Prostate gland (tissue), 2 donors: ENCODE measurements at regions not wholly inside any gene's neighbourhood (a gene's known extent, or its start where the extent isn't known, plus 50 kb on each side); places are given as distances from the start of the nearest gene placed in this dataset.

Source experiments
- DNase-seq: peaks from one replicate; pipeline ENCODE4 v3.0.0-alpha.2; 2019; ENCODE audit warnings: low spot score
- H3K27ac ChIP-seq, 2 donors: fragments of 200-600 bp; sonication (generic); 2 replicates each; pipeline ENCODE4 v1.5.1; 2017 to 2019
- H3K27me3 ChIP-seq: fragments of 200-600 bp; sonication (generic); replicated peaks from 2 replicates; pipeline ENCODE4 v1.5.1; 2019; ENCODE audit not compliant: insufficient read depth
- H3K36me3 ChIP-seq, 2 donors: fragments of 200-600 bp; sonication (generic); 1 replicate in 1 of 2; 2 replicates in 1 of 2; pipeline versions ENCODE4 v1.5.1 to v1.8.1; 2017 to 2019
- H3K4me1 ChIP-seq: fragments of 200-600 bp; sonication (generic); replicated peaks from 2 replicates; pipeline ENCODE4 v1.5.1; 2019
- H3K4me3 ChIP-seq, 2 donors: fragments of 200-600 bp; sonication (generic); 2 replicates each; pipeline ENCODE4 v1.5.1; 2017 to 2019
- H3K9me3 ChIP-seq: fragments of 200-600 bp; sonication (generic); 2 replicates; pipeline ENCODE4 v1.5.1; 2017
- CTCF ChIP-seq, 4 experiments: fragments of 200-600 bp in 2 of 4; fragments of 450-650 bp in 2 of 4; sonication (generic) in 2 of 4; IDR thresholded peaks; 1 replicate in 3 of 4; 2 replicates in 1 of 4; pipeline ENCODE4 v1.5.1; 2016 to 2019; ENCODE audit warnings: antibody characterized with exemption in 4 of 4, mild to moderate bottlenecking in 2 of 4, moderate library complexity in 2 of 4
- POLR2A ChIP-seq: fragments of 450-650 bp; IDR thresholded peaks from one replicate; pipeline ENCODE4 v1.6.1; 2016; ENCODE audit warnings: antibody characterized with exemption, mild to moderate bottlenecking
- POLR2AphosphoS5 ChIP-seq: sonication (generic); formaldehyde crosslinking; IDR thresholded peaks from one replicate; pipeline ENCODE4 v1.6.1; 2017; ENCODE audit warnings: antibody characterized with exemption
- WGBS: methylation state at CpG from one replicate; pipeline ENCODE4 v1.1.5; 2018; 5-methylcytosine and 5-hydroxymethylcytosine counted together
- intact Hi-C: fragments of 100-400 bp; cut with DNase I; formaldehyde crosslinking; loops from one replicate; pipeline ENCODE4 v1.14.2; 2022

- no peak for DNase-seq
- no peak overlapping the region for H3K4me3 ChIP-seq
- no peaks in the 10 kb centered on the region for H3K4me1 ChIP-seq
- H3K27me3 ChIP-seq, result no peaks in the 10 kb centered on the region
- intact Hi-C loops, result no loop called here
- H3K27ac ChIP-seq, result no peak overlapping the region
- H3K36me3 ChIP-seq, result no peaks in the 10 kb centered on the region
- H3K9me3 ChIP-seq, result no peaks in the 10 kb centered on the region
- WGBS, result 66% methylated on average over 4 of the region's 4 CpGs
- TF ChIP-seq POLR2A (no peak), POLR2AphosphoS5 (no peak), CTCF (IDR thresholded peaks at IDR 0.05) (no peak)
Observed at GRCh38 chr4:160505724-160506123, 1402.8 kb downstream of the RAPGEF2 start.

GRCh38 chr4:160510928-160511327 is 1408.0 kb downstream of the RAPGEF2 start:
- intact Hi-C loops, result no loop called here
- TF ChIP-seq CTCF (IDR thresholded peaks at IDR 0.05) (no peak), POLR2A (no peak), POLR2AphosphoS5 (no peak)
- H3K27ac ChIP-seq, result no peak overlapping the region
- H3K4me3 ChIP-seq, result no peak overlapping the region
- H3K9me3 ChIP-seq, result no peaks in the 10 kb centered on the region
- H3K4me1 ChIP-seq, result no peaks in the 10 kb centered on the region
- no peaks in the 10 kb centered on the region for H3K27me3 ChIP-seq
- no peaks in the 10 kb centered on the region for H3K36me3 ChIP-seq
- DNase-seq, result no peak

GRCh38 chr4:160514126-160514525 is 1411.2 kb downstream of the RAPGEF2 start:
- Histone ChIP-seq H3K4me1 (no peaks in the 10 kb centered on the region), H3K36me3 (no peaks in the 10 kb centered on the region), H3K27me3 (no peaks in the 10 kb centered on the region), H3K4me3 (no peak overlapping the region), H3K9me3 (no peaks in the 10 kb centered on the region), H3K27ac (no peak overlapping the region)
- intact Hi-C loops, result no loop called here
- no peak for DNase-seq
- TF ChIP-seq POLR2A (no peak), POLR2AphosphoS5 (no peak), CTCF (IDR thresholded peaks at IDR 0.05) (no peak)
- 40% methylated on average over 3 of the region's 3 CpGs for WGBS

GRCh38 chr4:160523231-160523630 is 1420.4 kb downstream of the RAPGEF2 start:
- WGBS, result 39% methylated on average over 1 of the region's 1 CpG
- Histone ChIP-seq H3K4me1 (no peaks in the 10 kb centered on the region), H3K36me3 (no peaks in the 10 kb centered on the region), H3K27ac (no peak overlapping the region), H3K4me3 (no peak overlapping the region), H3K27me3 (no peaks in the 10 kb centered on the region), H3K9me3 (no peaks in the 10 kb centered on the region)
- intact Hi-C loops, result no loop called here
- DNase-seq, result no peak
- no peak for TF ChIP-seq CTCF (IDR thresholded peaks at IDR 0.05)
- TF ChIP-seq POLR2AphosphoS5, result no peak
- TF ChIP-seq POLR2A, result no peak

- no peaks in the 10 kb centered on the region for H3K9me3 ChIP-seq
- no peak overlapping the region for H3K27ac ChIP-seq
- H3K4me1 ChIP-seq, result no peaks in the 10 kb centered on the region
- no peaks in the 10 kb centered on the region for H3K36me3 ChIP-seq
- H3K27me3 ChIP-seq, result no peaks in the 10 kb centered on the region
- no peak for DNase-seq
- 89% methylated on average over 5 of the region's 5 CpGs for WGBS
- TF ChIP-seq POLR2A, result no peak
- TF ChIP-seq CTCF (IDR thresholded peaks at IDR 0.05), result no peak
- no peak for TF ChIP-seq POLR2AphosphoS5
- no peak overlapping the region for H3K4me3 ChIP-seq
- intact Hi-C loops, result no loop called here
Observed at GRCh38 chr4:160537681-160538080, 1434.8 kb downstream of the RAPGEF2 start.
